Activated T-cell treated with anti-CD3 and anti-CD28 coated beads, Interleukin-2, amount 50 U/mL, for 48 hours (primary cell): ENCODE measurements at regions not wholly inside any gene's neighbourhood (a gene's known extent, or its start where the extent isn't known, plus 50 kb on each side); places are given as distances from the start of the nearest gene placed in this dataset.

Experiments
- DNase-seq, 2 experiments: peaks; one replicate each; pipeline ENCODE4 v3.0.0-alpha.2; 2020

DNA sequence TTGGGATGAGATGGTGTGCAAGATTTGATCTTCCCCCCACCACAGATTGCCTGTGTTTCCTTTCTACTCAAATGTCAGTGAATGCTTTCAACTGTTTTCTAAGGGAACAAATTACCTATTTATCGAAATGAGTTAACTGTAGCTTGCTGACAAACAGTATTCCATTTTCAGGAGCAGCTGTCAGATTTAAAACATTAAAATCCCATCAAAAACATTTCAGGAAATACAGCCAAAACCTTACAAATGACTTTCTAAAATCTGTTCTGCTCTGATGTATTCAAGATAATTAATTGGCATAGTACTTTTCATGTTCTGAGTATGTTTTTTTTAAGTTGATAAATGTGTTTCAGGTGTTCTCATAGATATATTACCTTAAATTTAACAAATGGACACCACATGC, 158.0 kb upstream of the DMRTA1 start:
- no peak for DNase-seq

DNA sequence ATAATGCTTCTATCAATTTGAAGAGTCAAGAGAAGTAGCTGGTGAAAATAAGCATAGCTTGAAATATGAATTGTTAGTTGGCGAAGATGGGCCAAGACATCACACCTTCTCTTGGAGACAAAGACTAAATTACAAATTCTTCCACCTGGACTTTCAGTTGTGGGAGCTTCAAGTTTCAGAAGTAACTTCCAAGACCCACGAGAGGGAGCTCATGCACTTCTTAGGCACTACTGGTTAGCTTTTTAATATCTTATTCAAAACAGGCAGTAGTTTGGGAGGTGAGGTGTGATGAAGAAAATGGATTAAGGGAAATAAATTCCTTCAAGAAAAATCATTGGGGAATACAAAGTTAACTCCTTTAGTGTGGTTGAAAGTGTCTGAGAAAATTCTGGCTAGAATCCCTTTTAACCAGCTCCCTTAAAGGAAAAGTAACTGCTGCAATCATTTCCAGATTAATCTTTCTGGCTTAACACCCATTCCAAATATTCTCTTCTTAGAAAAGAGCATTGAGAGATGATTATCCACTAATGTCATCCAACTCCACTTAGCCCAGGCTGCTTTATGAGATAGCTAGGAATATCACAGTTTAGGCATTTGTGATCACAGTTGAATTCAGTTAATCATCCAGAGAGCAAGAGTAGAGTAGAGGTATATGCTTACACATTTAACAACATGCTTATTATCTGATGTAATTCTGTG, 139.5 kb upstream of the DMRTA1 start:
- DNase-seq: no peak

DNA sequence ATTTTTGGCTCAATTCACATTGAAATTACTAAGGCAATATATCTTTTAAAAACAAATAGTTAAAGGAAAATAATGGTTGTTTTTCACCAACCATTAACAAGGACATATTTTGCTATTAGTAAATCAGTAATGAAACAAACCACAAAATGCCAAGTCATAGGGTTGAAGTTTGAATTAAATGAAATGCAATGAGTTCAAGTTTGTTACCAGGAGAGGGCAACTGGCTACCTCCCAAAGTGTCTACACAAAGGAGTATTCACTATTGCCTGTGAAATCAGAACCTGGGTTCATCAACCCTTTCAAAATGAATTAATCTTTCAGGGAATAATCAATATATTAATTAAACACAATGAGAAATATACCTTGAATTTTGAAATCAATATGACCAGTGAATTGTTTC, 138.4 kb upstream of the DMRTA1 start:
- no peak for DNase-seq

GRCh38 chr9:22316645-22317044, 130.0 kb upstream of the DMRTA1 start:
- no peak for DNase-seq

GRCh38 chr9:22331533-22331932, 115.1 kb upstream of the DMRTA1 start:
- DNase-seq: no peak

GRCh38 chr9:22332202-22332601, 114.4 kb upstream of the DMRTA1 start:
- DNase-seq: no peak

- no peak for DNase-seq
These were observed 109.4 kb upstream of the DMRTA1 start for GRCh38 chr9:22337261-22337660.

DNA sequence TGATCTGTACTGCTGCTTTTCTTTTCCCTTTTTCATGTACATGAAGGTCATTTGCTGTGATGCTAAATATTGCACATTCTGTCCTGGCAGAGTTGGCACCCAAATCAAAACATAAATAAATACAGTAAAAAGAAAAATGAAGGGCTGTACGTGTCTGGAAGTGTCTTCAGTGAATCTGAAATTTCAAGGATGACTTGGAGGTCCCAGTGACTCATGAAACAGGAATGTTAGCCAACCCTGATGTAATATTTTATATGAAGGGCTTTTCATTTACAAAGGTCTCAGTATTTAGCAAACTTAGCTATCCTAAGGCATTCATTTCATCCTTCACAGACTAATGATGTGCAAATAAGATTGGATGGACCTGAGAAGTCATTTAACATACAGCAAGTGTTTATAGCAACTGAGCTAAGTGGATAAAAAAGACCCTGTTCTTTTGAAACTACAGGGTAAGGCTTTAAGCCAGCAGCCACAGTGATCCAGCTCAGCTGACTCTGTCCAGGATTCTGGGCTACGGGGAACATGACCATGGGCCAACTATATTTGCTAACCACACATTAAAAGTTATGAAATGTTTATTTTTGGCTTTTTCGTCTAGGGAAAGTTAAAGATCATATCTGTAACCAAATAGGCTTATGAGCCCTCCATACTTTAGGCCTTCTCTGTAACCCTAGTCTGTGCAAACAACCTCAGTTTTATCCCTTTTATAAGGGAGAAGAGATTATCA, 104.0 kb upstream of the DMRTA1 start:
- DNase-seq: no peak

DNA sequence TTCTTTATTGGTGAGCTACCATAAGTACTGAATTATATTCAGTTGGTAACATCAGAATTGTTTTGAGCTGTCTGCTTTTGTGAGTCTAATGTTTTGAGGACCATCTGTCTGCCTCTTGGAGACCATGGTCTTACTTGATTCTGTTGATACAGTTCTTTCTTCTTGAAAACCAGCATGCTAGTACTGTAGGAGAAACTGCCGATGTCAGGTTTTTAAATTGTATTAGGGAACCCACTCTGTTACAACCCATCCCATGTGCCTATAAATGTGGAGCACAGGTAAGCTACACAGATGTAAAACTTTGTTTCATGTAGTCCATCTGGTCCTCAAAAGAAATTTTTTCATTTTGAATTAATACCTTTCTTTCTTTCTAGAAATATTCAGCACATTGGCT, 103.4 kb upstream of the DMRTA1 start:
- no peak for DNase-seq

GRCh38 chr9:22354699-22355384, 91.8 kb upstream of the DMRTA1 start:
- DNase-seq: no peak

DNA sequence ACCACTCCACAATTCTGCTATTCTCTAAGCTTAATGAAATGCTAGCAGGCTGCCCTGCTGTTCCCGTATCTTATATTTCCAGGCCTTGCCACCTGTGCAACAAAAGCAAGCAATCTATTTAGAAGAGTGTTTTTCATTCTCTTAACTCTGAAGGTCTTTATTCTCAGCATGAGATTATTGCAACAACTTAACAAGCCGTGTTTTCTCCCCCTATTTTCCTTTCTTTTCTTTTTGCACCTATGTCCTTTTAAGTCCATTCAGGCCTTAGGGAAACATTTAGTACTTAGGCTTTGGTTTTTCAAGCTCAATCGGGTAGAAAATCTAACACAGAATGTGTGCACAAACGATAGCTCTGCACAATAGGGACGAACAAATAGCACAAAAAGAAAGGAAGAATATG, 89.6 kb upstream of the DMRTA1 start:
- no peak for DNase-seq

- no peak for DNase-seq
These were observed 83.2 kb upstream of the DMRTA1 start for GRCh38 chr9:22363421-22363887.

DNA sequence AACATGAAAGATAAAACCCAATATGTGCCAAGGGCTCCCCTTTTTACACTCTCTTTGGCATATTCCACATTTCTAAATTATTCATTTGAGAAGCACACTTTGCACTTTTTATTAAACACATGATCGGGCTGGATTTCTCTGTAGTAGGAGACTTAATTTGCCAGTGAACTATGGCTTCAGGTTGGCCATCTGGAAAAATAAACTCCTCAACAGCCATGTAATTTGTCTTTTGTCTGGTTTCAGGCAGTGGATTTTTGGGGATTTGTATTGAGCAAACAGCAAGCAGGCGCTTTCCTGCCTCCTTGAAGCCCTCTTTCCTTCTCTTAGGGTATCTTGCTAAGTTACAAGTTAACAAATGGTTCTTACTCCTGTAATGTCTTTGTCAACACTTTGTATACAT, 73.0 kb upstream of the DMRTA1 start:
- DNase-seq: no peak

DNA sequence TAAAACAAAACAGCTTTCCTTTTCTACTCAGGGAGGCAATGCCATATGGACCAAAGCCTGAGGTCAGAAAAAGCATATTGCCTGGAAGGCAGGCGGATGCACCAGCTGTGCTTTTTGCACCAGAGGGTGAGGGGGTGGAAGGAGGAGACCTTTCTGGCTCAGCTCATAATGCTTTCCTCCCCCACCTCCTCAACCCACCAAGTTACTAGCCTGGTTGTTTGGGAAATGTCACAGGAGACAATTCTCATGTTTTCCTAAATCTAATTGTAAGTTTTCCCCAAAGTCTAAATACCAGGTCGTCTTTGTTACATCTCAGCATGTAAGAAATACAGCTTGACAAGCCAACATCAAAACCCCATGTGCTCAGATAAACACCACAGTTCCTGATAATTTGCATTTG, 72.6 kb upstream of the DMRTA1 start:
- no peak for DNase-seq

GRCh38 chr9:22379272-22379671, 67.4 kb upstream of the DMRTA1 start:
- no peak for DNase-seq

- no peak for DNase-seq
These were observed 65.5 kb upstream of the DMRTA1 start for GRCh38 chr9:22381170-22381569.

GRCh38 chr9:22382331-22382730, 64.3 kb upstream of the DMRTA1 start:
- no peak for DNase-seq

DNA sequence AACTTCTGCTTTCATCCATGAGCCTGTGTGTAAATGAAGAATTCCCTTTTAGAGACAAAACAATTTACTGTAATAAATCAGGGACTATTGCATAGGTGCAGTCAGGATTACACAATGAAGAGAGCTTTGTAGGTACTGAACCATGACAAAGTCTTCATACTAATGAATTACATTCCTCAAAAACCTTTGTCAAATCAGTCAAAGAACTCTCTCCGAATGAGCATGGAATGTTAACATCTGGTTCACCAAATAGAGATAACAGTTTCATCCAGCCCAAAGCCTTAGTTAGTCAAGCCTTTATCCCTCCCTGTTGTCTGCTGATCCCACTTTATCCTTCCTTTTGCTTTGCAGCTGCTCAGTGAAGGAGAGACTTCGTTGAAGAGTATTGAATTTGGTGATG, 62.9 kb upstream of the DMRTA1 start:
- DNase-seq: no peak

DNA sequence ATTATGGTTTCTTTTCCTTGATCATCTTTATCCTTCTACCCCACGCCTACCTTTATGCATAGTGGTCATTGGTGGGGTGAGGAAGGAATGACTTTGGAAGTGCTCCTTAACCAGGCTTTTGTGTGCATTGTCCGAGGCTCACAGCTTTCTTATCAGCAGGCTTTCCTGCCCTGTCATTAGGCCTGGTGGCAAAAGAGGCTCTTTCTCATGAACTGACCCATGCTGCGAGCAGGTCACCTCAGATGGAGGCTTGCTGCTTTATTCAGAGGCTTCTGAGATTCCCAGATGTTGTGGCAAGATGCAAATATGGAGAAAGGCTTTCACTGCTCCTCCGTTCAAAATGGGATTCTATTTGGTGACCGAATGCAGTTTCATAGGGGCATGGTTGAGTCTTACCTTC, 57.4 kb upstream of the DMRTA1 start:
- no peak for DNase-seq

DNA sequence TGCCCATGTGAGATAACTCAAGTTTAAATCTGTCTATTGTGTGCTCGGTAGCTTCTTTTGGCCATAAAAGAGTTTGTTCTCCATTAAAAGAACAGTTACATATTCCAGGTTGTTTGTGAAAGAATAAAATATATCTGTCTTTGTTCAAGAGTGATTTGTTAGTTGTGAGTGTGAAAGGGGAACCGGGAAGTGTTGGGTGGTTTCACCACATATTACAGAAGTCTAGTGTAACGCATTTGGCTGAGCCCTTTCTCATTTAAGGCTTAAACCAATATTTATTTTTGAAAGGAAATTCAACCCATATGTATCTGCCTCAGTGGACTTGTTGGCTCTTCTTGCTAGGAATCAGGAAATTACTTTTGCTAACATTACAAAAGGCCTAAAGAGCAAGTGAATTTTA, 54.1 kb upstream of the DMRTA1 start:
- DNase-seq: no peak

DNA sequence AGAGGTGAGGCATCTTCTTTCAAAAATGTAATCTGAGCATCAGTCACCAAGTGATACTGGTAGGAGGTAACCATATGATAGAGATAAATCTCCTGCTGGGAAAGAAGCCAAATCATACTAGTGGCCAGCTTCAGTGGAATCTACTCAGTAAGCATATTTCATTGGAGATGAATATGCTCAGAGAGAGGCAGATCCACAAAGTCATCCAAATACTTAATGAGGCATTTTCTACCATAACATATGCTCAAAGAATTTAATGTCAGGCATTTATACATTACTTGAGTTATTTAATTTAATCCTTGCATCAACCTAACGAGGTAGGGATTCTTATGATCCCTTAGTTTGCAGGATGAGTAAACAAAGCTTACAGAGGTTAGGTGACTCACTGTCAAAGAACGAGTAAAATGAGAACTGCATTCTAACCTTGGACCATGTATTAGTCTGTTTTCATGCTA, 50.9 kb upstream of the DMRTA1 start:
- DNase-seq: no peak
